ENCODE measurements at regions not wholly inside any gene's neighbourhood (a gene's known extent, or its start where the extent isn't known, plus 50 kb on each side); places are given as distances from the start of the nearest gene placed in this dataset.

DNA sequence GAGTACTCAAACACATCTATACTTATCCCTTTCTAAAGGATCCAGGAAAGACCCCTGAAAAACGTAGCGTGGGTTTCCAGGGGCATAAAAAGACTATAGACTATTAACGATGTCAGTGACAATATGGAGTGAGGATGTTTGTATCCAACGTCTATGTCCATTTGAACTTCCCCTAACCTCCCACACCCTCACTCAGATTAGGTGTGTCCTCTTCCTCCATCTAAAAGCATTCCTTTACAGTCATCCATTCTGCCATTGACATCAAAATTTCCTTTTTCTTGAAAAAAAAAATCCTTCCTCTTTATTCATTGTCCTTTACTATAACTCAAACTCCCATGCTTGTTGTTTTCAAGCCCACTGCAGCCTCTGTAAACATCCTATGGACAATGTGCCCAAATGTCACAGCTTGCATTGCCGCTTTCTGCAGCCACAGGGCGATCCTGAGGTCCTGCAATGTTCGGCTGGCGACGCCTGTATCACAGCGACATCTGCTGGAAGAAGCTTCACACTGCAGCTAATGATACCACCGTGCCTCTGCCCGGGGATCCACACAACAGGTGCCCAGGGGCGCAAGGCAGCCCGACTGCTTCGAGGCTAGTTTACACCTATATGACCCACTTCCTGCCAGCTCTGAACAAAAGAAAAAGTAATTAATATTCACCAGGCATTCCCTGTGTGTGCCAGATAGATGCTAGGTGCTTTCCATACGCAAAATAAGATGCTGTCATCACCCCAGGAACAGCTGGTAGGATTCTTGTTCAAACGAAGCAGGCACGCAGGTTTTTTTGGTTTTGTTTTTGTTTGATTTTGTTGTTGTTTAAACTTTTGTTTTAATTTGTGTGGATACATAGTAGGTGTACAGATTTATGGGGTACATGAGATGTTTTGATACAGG is 267.9 kb upstream of the GHITM start:
- peak in 1 of 2 experiments; percentile 19 for DNase-seq (ENCODE audit: low read depth in 2 of 2)

DNA sequence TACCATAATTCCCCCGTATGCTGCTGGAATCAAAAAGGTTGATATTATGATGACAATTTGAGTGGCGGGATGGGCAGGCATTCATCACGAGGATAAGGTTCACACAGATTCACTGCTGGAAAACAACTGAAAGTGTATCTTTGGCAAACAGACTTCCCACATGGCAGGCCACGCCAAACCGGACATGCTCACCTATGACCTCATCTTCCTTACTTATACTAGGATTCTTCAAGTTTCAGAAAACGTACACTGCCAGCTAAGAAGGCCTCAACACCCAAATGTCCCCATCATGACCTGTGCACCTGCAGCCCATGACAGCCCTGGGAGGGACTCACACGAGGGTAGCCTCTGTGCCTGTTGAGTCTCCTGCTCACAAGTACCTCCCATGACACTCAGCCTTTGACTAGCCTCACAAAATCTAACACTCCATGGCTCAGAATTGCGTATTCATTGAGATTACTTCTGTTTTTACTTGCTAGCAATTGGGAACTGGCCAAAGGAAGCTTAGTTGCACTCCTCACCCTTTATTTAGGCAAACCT is 259.0 kb upstream of the GHITM start:
- DNase-seq (ENCODE audit: low read depth in 2 of 2): no peak

DNA sequence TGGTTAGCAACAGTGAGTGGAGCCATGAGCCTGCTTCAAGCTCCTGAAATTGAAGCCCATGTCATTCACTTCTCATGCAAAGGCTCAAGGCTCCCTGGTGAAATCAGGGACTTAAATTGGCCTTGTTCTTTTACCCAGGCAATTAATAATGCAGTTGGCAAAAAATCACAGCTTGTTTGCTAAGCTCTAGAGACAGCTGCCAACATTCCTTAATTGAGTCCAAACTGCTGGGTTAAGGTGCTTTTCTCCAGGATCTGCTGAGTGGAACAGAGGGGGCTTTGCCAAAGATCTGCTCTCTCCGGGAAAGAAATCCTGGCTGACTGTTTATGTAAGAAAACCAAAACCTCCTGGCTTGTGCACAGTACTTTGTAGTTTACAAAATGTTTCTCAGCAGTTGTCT is 257.6 kb upstream of the GHITM start:
- DNase-seq (ENCODE audit: low read depth in 2 of 2): no peak

DNA sequence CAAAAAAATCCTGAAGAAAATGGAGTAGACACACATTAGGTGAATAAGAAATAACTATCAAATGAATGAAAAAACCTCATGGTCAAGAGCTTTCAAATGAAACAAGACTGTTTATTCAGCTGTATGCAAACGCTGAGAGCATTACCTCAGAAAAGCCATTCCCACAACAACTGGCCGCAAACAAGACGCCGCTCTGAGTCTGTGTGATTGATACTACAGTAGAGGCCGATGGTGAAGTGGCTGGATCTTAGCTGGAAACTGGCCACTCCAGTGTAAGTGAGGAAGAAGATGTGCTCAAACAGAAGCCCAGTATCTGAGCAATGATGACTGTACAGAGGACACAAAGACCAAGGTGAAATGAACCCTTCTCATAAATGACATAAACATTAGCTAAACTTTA is 252.4 kb upstream of the GHITM start:
- DNase-seq (ENCODE audit: low read depth in 2 of 2): no peak

DNA sequence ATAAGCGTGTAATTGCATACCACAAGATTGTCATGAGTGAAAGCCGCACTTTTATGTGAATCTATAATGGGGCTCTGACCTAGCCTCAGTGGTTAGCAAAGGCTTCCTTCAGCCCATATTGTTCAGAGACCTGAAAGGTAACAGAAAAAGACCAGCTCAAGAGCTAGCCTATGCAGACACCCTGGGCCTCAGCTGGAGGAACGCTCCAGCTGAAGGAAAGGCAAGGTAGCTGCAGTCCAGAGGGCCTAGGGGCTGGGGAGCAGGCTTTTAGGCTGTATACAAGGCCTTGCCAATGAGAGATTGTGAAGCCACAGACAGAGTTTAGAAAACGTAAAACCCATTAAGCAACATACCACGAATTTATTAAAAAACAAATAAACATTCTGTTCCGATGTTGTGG is 246.6 kb upstream of the GHITM start:
- DNase-seq (ENCODE audit: low read depth in 2 of 2): no peak

DNA sequence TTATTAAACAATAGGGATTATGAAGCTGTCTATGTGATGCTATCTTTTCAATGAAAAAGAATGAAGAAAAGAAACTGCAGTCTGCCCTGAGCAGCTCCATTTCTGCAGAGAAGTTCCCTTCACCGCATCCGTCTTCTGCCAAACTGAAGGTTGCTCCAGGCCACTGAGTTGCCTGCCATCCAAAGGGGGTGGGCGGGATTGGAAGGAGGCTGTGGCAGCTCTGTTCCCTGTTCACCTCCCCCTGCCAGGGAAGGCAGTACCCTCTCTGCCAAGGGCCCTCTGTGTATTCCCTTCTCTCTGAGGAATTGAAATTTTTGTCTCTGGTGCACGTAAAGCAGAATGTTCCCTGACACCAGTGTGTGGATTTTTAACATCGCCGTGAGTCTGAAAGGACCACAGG is 243.1 kb upstream of the GHITM start:
- no peak for DNase-seq (ENCODE audit: low read depth in 2 of 2)

DNA sequence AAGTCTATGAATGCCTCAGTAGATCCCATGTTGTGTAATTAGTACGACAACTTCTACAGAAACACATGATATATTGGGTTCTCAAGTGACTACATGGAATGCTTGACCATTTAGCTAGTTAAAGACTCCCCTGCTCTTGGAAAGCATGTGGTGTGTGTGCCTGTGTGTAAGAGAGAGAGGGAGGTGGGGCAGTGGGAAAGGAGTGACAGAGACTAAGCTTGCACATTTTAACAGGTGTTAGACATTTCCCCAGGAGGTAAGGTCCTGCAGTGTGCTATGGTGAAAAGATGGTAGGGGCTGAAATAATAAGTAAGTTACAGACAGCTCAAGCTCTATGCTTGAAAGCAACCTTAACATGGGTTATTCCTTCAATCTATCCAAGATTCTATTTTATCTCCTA is 241.7 kb upstream of the GHITM start:
- DNase-seq (ENCODE audit: low read depth in 2 of 2): no peak

DNA sequence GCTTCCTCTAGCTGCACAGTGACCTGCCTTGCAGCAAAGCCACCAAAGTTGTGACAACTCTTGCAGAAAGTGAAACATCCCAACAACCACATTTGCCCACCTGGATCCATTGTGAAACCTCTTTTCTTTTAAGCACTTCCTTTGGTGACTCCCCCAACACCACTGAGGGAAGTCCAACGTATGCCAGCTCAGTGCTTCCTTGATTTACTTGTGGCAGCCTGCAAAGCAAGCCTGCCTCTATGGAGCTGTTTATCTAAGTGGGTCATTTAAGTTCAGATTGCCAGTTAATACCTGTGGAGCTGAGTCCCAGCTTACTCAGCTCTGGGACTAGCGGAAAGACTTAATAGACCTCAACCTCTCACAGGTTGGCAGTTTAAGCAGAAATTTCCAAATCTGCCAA is 230.8 kb upstream of the GHITM start:
- DNase-seq (ENCODE audit: low read depth in 2 of 2): no peak

DNA sequence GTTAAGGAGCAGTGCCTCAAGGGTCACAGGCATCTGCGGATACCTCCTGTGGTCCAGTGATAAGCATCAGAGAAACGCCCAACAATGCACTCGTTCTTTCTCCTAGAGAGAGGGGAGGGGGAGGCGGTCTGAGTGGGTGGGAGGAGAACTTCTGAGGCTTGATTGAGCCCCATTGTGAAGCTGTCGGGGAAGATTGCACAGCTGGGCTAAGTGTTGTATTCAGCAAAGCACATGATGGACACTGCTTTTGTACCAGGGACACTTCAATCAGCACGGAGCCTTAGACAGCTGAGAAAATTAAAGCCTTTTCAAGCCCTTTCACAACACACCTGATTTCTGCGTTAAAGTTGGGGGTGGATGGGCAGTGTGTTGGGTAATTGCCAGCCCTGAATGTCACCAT is 230.3 kb upstream of the GHITM start:
- no peak for DNase-seq (ENCODE audit: low read depth in 2 of 2)

DNA sequence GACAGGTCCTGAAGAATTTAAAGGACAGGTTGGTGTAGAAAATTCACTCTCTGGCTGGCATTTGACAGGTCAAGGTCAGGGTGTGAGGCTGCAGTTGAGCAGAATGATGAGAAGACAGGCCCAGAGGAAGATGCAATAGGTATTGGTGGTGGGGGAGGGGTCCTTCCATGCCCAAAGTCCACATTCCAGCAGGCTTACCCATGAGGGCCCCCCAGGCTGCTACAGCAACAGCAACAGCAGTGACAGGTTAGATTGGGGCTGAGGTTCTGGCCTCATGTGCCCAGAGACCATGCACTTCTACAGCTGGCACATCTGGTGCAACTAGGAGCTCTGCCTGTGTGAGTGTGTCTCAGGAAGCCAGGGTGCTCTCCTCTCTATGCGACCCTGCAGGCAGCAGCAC is 223.5 kb upstream of the GHITM start:
- DNase-seq (ENCODE audit: low read depth in 2 of 2): no peak

DNA sequence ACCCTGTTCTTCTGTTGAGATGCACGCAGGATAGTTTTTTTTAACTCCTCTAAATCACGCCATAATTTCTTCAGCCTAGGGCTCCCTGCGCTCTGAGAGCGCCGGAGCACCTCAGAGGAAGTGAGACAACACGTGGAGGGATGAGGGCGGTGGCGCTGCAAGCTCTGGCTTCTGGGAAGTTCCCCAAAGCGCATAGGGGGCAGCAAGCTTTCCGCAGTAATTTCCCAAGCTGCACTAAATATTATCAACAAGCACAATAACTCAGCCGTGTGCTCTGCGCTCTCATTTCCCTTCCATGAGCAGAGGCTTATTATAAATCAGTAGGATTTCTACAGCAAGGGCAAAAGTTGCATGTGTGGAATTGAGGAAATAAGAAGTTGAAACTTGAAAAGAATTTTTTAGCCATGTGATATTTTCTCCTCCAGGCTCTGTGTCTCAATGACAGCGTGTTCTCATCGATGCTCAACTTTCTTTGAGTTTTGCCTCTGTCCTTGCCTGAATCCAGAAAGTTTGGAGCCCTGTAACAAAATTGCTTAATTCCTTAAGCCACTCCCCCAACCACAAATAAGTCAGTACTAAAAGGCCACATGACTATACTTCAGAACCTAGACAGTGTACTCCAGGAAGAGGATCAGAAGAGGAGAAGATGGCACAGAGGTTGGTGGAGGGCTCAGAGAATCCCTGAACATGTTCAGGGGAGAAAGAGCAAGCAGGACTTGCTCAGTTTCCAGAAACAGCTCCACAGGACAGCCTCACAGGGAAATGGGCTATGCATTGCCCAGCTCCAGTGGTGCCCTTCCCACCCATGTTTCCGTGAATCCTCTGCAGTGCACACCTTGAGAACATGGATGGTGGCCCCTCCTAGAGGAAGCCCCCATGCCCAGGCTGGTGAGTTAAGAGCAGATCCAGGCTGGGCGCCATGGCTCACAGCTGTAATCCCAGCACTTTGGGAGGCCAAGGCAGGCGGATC is 221.5 kb upstream of the GHITM start:
- DNase-seq (ENCODE audit: low read depth in 2 of 2): no peak

DNA sequence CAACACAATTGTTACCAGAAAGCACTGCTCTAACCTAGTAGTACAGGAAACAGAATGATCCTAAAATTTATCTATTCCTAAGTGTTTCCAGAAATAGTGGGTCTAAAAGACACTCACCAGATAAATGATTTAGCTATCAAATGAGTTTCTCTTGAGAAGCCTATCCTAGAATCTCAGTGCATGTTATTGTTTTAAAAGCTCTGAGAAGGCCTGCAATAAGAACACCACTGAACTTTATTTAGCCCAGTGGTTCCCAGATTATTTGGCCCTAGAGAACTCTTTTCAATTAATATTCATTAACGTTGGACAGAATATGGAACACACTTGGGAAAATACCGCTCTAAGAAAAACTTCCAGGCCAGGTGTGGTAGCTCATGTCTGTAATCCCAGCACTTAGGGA is 220.1 kb upstream of the GHITM start:
- no peak for DNase-seq (ENCODE audit: low read depth in 2 of 2)

DNA sequence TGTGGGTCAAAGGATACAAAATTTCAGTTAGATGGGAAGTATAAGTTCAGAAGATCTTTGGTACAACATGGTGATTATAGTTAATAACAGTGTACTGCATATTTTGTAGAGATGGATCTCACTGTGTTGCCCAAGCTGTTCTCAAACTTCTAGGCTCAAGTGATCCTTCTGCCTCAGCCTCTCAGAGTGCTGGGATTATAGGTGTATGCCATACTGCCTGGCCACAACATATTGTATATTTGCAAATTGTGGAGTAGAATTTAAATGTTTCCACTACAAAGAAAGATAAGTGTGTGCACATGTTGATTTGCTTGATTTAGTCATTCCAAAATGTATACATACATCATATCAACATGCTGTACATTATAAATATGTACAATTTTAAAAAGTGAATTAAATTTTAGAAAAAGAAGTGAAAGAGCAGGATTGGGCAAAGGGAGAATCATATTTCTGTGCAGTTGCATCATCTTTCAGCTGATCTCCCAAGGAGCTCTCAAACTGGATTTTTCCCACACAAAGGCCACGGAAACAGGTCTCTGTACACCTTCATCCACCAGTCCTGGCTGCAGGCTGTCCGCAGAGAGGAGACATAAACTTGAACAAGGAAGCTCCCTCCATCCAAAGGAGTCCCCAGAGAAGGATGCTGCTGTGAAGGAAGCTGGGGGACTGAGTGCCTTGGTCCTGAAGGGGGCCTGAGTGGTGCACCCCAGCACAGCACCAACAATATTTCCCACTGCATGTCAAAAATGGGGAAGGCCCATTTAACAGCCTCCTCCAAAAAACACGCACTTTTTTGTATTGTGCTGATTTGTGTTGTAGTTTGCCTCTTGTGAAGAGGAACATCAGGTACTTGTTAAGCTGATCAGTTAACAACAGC is 217.1 kb upstream of the GHITM start:
- no peak for DNase-seq (ENCODE audit: low read depth in 2 of 2)

DNA sequence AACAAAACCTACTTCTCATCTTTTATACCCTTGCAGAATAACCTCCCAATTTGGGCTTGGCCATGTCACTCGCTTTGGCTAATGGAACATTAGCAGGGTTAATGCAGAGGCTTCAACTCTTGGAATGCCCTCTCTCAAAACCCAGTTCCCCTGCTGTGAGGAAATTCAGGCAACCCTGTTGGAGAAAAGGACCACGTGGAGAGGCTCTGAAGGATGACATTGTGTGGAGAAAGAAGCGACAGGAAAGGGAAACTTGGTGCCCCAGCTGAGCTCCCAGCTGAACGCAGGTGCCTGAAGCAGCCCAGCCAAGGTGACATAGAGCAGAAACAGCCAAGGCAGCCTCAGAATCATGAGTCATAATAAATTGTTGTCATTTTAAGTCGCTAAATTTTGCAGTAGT is 214.2 kb upstream of the GHITM start:
- no peak for DNase-seq (ENCODE audit: low read depth in 2 of 2)

DNA sequence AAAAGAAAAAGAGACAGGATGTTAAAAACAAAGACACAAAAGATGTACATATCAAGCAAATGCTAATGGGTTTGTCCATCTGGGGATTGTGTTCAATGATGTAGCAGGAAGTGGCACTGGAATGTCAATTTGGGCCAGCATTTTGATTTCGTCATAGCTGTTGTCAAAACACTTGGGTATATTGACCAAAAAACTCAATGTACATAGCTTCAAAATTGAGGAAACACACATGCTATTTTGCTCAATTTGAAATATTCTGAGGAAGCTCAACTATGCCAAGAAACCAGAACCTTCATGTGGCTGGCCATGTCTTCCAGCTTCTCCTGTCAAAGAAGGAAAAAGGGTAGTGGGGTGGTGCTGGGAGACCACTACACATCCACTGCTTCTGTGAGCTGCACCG is 212.7 kb upstream of the GHITM start:
- no peak for DNase-seq (ENCODE audit: low read depth in 2 of 2)

DNA sequence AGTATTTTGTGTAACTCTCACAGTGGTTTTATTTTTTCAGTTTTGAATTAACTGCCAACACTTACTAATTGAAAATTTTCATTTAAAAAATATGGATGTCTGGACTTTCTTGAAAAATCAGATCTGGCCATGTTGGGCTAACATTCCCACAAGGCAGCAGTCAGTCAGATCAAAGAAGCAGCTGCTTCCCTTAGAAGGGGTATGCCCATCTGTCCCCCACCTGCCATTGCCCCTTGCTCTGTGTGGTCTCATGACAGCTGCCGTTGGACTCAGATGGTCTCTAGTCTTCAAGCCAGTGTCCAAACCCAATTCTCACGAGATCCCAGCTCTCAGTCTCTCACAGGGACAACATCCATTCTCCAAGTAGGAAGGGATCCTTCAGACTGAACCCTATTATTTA is 212.1 kb upstream of the GHITM start:
- DNase-seq (ENCODE audit: low read depth in 2 of 2): no peak

DNA sequence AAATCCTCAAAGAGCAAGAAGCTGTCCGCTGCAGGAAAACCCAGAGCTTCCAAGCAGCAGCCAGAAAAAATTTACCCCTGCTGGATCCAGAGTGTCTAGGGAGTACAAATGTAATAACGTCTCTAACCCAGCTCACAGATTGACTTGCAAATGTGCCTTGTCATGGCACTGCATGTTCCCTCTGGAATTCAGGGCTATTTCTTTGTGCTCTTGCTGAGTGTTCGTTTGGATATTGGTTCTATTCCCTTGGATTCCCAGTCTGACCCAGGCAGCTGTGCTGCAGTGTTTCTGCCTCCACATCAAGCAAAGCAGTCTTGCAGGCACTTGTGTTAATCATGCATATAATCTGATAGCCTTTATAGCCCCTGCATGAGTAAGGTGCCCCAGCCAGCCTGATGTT is 209.9 kb upstream of the GHITM start:
- DNase-seq (ENCODE audit: low read depth in 2 of 2): no peak

DNA sequence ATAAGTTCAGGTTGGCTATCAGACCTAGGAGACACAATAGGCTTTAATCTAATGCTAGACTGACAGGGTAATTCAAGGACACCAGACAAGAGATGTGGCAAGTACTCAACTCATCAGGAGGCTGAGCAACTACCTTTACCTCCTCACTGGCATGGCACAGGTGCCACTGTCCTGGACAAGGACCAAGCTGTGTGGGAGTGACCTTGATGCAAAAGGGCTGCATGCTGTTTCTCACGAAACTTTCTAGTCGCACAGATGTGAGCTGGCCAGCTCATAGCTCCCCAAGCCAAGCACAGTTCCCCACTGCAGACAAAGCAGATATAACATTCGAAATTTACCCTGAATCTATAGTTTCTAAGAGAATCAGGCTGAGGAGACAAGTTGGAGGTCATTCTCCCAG is 207.6 kb upstream of the GHITM start:
- DNase-seq (ENCODE audit: low read depth in 2 of 2): no peak

DNA sequence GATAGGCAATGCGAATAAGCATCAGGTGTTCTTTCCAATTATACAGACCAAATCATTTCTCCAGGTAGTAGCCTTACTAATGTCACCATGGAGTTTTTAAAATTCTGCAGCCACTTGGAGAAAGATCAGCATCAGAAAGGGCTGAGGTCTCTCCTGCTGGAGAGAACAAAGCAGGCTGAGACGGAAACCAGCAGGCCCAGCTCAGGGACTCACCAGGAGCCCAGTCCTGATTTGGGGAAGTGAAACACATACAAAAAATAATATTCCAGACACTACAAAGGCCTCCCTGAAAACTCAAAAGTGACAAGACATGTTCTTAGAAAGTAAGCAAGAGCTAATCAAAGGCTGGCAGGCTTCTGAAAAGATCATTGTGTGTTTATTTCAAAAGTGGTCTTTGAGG is 207.1 kb upstream of the GHITM start:
- DNase-seq (ENCODE audit: low read depth in 2 of 2): no peak

DNA sequence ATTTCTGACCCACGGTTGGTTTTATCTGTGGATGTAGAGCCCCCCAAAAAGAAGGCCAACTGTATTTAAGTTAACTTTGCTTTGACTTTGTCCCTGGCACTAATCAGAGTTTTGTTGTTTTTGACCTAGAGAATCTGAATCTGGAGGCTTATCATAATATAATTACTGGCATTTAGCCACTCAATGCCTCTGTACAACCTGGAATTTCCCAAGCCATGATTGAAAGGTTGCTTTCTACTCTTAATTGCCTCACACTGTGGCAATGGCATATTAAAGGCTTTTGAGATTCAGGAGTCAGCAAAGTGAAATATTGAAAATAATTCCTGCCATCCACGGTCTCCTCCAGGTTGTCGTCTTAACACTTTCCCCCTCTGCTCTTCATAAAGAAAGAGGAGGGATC is 205.2 kb upstream of the GHITM start:
- no peak for DNase-seq (ENCODE audit: low read depth in 2 of 2)

DNA sequence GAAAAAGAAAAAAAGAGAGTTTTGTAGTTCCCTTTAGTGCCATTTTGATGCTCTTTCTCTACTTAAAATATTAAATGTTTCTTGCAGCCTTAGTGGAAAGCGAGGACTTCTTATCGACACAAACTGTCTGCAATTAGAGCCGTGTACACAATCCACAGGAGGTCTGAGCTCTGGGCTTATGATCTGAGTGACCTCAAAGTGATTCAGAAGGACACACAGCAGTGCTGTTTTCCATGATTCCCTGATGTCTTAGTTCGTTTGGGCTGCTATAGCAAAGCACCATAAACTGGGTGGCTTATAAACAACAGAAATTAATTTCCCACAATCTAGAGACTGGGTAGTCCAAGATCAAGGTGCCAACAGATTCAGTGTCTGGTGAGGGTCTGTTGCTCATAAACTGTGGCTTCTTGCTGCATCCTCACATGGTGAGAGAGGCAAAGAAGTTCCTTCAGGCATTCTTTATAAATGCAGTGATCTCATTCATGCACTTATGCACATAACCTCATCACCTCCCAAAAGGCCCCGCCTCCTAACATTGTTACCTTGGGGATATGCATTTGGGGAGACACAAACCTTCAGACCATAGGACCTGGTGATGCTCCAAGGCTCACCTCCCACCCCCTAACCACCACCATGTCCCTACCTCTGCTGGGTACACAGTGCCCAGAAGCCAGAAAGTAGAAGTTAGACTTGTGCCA is 204.5 kb upstream of the GHITM start:
- DNase-seq (ENCODE audit: low read depth in 2 of 2): no peak

Measured in fibroblast of skin of left biceps (primary cell).